ENCODE measurements at regions not wholly inside any gene's neighbourhood (a gene's known extent, or its start where the extent isn't known, plus 50 kb on each side); places are given as distances from the start of the nearest gene placed in this dataset.

- Histone ChIP-seq H3K4me2 (ENCODE audit: low read length) (no peak overlapping the region), H3K9ac (ENCODE audit: low read length) (no peak overlapping the region), H3K27ac (ENCODE audit: low read depth, low read length) (no peak overlapping the region), H3K4me1 (ENCODE audit: insufficient read depth, low read length) (no peaks in the 10 kb centered on the region), H3K9me3 (ENCODE audit: insufficient read depth, low read depth, low read length) (no peaks in the 10 kb centered on the region), H2AFZ (ENCODE audit: low read depth, low read length) (no peak overlapping the region), H4K20me1 (ENCODE audit: insufficient read depth, low read length) (no peaks in the 10 kb centered on the region), H3K36me3 (ENCODE audit: insufficient read depth, low read length) (no peaks in the 10 kb centered on the region), H3K4me3 (ENCODE audit: insufficient read depth, low read depth, low read length) (no peak overlapping the region), H3K79me2 (ENCODE audit: insufficient read depth, low read length) (no peaks in the 10 kb centered on the region), H3K27me3 (ENCODE audit: insufficient read depth, low read length) (no peaks in the 10 kb centered on the region)
- no peaks in the 10 kb centered on the region for H3K9me3 Mint-ChIP-seq (ENCODE audit: unreplicated experiment)
- DNase-seq (ENCODE audit: low read depth) (peak; percentile 38), FAIRE-seq (no peak)
- peaks cover 3% of the 10 kb centered on the region for H3K4me1 Mint-ChIP-seq (ENCODE audit: low read depth, unreplicated experiment)
- no peaks in the 10 kb centered on the region for H3K36me3 Mint-ChIP-seq (ENCODE audit: low read depth, unreplicated experiment)
- H3K27me3 Mint-ChIP-seq (ENCODE audit: low read depth, unreplicated experiment): no peaks in the 10 kb centered on the region
- H3K27ac Mint-ChIP-seq (ENCODE audit: unreplicated experiment): no peak overlapping the region
- no peak overlapping the region for H3K4me3 Mint-ChIP-seq (ENCODE audit: unreplicated experiment)
- TF ChIP-seq CTCF (IDR thresholded peaks at IDR 0.05; ENCODE audit: insufficient read depth, low read depth, low read length) (no peak), EZH2 (IDR thresholded peaks at IDR 0.05; ENCODE audit: insufficient read depth, low read length) (no peak)
These were observed 72.9 kb upstream of the ATP2C1 start for GRCh38 chr3:130820976-130821375.

GRCh38 chr3:130821806-130822205, 72.1 kb upstream of the ATP2C1 start:
- no peaks in the 10 kb centered on the region for H3K9me3 ChIP-seq (ENCODE audit: insufficient read depth, low read depth, low read length)
- peaks cover 3% of the 10 kb centered on the region for H3K4me1 Mint-ChIP-seq (ENCODE audit: low read depth, unreplicated experiment)

More at GRCh38 chr3:130821806-130822205, 72.1 kb upstream of the ATP2C1 start:
- Mint-ChIP-seq H3K36me3 (ENCODE audit: low read depth, unreplicated experiment) (no peaks in the 10 kb centered on the region), H3K9me3 (ENCODE audit: unreplicated experiment) (no peaks in the 10 kb centered on the region), H3K27ac (ENCODE audit: unreplicated experiment) (no peak overlapping the region), H3K4me3 (ENCODE audit: unreplicated experiment) (no peak overlapping the region), H3K27me3 (ENCODE audit: low read depth, unreplicated experiment) (no peaks in the 10 kb centered on the region)
- Histone ChIP-seq H3K9ac (ENCODE audit: low read length) (no peak overlapping the region), H3K79me2 (ENCODE audit: insufficient read depth, low read length) (no peaks in the 10 kb centered on the region), H3K36me3 (ENCODE audit: insufficient read depth, low read length) (no peaks in the 10 kb centered on the region), H2AFZ (ENCODE audit: low read depth, low read length) (no peak overlapping the region), H3K27me3 (ENCODE audit: insufficient read depth, low read length) (no peaks in the 10 kb centered on the region), H3K4me1 (ENCODE audit: insufficient read depth, low read length) (no peaks in the 10 kb centered on the region), H3K4me2 (ENCODE audit: low read length) (no peak overlapping the region), H3K27ac (ENCODE audit: low read depth, low read length) (no peak overlapping the region), H4K20me1 (ENCODE audit: insufficient read depth, low read length) (no peaks in the 10 kb centered on the region), H3K4me3 (ENCODE audit: insufficient read depth, low read depth, low read length) (no peak overlapping the region)
- TF ChIP-seq CTCF (IDR thresholded peaks at IDR 0.05; ENCODE audit: insufficient read depth, low read depth, low read length) (no peak), EZH2 (IDR thresholded peaks at IDR 0.05; ENCODE audit: insufficient read depth, low read length) (no peak)
- FAIRE-seq: no peak
- no peak for DNase-seq (ENCODE audit: low read depth)

Data from astrocyte (in vitro differentiated cells and primary cell).